22Rv1 (cell line): ENCODE measurements at regions not wholly inside any gene's neighbourhood (a gene's known extent, or its start where the extent isn't known, plus 50 kb on each side); places are given as distances from the start of the nearest gene placed in this dataset.

Experiments
- ZFX ChIP-seq: fragments of 450-650 bp; IDR thresholded peaks from 2 replicates; pipeline ENCODE4 v1.6.1; 2017; ENCODE audit warnings: antibody characterized with exemption, borderline replicate concordance
- TF ChIP-seq, protein P1 (sequence below): fragments of 450-650 bp; IDR thresholded peaks from 2 replicates; pipeline ENCODE4 v1.5.1; 2017; ENCODE audit warnings: mild to moderate bottlenecking

DNA sequence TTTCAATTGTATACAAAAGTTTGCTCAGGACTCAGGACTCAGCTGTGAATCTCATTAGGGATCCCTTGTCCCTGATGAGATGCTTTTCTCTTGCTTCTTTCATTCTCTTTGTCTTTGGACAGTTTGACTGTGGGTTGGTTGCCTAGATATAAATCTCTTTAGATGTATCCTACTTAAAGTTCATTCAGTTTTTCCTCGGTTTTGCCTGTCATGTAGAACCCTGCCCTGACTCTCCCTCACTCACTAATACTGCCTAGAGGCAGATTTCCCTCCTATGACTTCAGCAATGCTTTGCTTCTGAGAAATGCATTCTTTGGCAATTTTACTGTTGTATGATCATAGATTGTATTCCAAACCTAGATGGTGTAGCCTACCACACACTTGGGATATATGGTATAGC is 421.4 kb upstream of the TCF4 start:
- TF ChIP-seq, protein P1, sequence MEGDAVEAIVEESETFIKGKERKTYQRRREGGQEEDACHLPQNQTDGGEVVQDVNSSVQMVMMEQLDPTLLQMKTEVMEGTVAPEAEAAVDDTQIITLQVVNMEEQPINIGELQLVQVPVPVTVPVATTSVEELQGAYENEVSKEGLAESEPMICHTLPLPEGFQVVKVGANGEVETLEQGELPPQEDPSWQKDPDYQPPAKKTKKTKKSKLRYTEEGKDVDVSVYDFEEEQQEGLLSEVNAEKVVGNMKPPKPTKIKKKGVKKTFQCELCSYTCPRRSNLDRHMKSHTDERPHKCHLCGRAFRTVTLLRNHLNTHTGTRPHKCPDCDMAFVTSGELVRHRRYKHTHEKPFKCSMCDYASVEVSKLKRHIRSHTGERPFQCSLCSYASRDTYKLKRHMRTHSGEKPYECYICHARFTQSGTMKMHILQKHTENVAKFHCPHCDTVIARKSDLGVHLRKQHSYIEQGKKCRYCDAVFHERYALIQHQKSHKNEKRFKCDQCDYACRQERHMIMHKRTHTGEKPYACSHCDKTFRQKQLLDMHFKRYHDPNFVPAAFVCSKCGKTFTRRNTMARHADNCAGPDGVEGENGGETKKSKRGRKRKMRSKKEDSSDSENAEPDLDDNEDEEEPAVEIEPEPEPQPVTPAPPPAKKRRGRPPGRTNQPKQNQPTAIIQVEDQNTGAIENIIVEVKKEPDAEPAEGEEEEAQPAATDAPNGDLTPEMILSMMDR: no peak
- TF ChIP-seq ZFX: no peak
